DND-41 (cell line): ENCODE measurements at regions not wholly inside any gene's neighbourhood (a gene's known extent, or its start where the extent isn't known, plus 50 kb on each side); places are given as distances from the start of the nearest gene placed in this dataset.
"Not testable (repeated sequence)": the region's sequence is repeated elsewhere in the genome, so short reads cannot be mapped to it uniquely, and the experiment has no call there.

Experiments
- ATAC-seq: fragments of 200-7000 bp; cut with Tn5 transposase; 3 replicates; pipeline ENCODE4 v1.9.1; 2021; ENCODE audit warnings: low read depth; ENCODE audit not compliant: insufficient read depth
- DNase-seq: peaks from one replicate; pipeline ENCODE4 v3.0.0-alpha.2; 2020
- H2AFZ ChIP-seq: 2 replicates; pipeline ENCODE4 v1.6.0; 2012; ENCODE audit warnings: low read depth, low read length
- H3K27ac ChIP-seq: 2 replicates; pipeline ENCODE4 v1.5.1; 2012; ENCODE audit warnings: low read length, inconsistent platforms
- H3K27me3 ChIP-seq: fragments of 200-600 bp; sonication (generic); 2 replicates; pipeline ENCODE4 v1.6.0; 2012; ENCODE audit warnings: low read length, mild to moderate bottlenecking, inconsistent platforms; ENCODE audit not compliant: insufficient read depth, poor library complexity
- H3K36me3 ChIP-seq: 2 replicates; pipeline ENCODE4 v1.5.1; 2012; ENCODE audit warnings: low read length, inconsistent platforms; ENCODE audit not compliant: insufficient read depth
- H3K4me1 ChIP-seq: 2 replicates; pipeline ENCODE4 v1.5.1; 2012; ENCODE audit warnings: mild to moderate bottlenecking, low read length; ENCODE audit not compliant: insufficient read depth
- H3K4me2 ChIP-seq: 2 replicates; pipeline ENCODE4 v1.6.0; 2012; ENCODE audit warnings: mild to moderate bottlenecking, moderate library complexity, low read length, inconsistent platforms; ENCODE audit not compliant: insufficient read depth
- H3K4me3 ChIP-seq, 2 experiments: fragments of 200-600 bp in 1 of 2; shearing (Covaris generic) in 1 of 2; 2 replicates each; pipeline ENCODE4 v1.5.1; 2012 to 2016; ENCODE audit warnings: inconsistent platforms in 2 of 2, low read length in 2 of 2, mild to moderate bottlenecking in 2 of 2, low read depth in 1 of 2, moderate library complexity in 1 of 2
- H3K79me2 ChIP-seq: 2 replicates; pipeline ENCODE4 v1.6.0; 2012; ENCODE audit warnings: low read length, inconsistent platforms; ENCODE audit not compliant: insufficient read depth
- H3K9ac ChIP-seq: 2 replicates; pipeline ENCODE4 v1.6.0; 2012; ENCODE audit warnings: low read depth, mild to moderate bottlenecking, inconsistent platforms, low read length, moderate library complexity
- H3K9me3 ChIP-seq: 2 replicates; pipeline ENCODE4 v1.5.1; 2012; ENCODE audit warnings: low read length, moderate library complexity, mild to moderate bottlenecking, inconsistent platforms; ENCODE audit not compliant: insufficient read depth, severe bottlenecking
- H4K20me1 ChIP-seq: 2 replicates; pipeline ENCODE4 v1.6.0; 2012; ENCODE audit warnings: low read length; ENCODE audit not compliant: insufficient read depth
- EZH2 ChIP-seq: IDR thresholded peaks from 3 replicates; pipeline ENCODE4 v1.6.1; 2012; ENCODE audit warnings: borderline replicate concordance, low read depth, mild to moderate bottlenecking, moderate library complexity, low read length, inconsistent platforms; ENCODE audit not compliant: severe bottlenecking
- TF ChIP-seq, protein P1 (sequence below): IDR thresholded peaks from 2 replicates; pipeline ENCODE4 v1.5.1; 2012; ENCODE audit warnings: borderline replicate concordance, low read length, moderate library complexity, mild to moderate bottlenecking; ENCODE audit not compliant: poor library complexity, severe bottlenecking; ENCODE audit errors: extremely low read depth

GRCh38 chr1:116847190-116847589 lies 62.5 kb upstream of the PTGFRN start:
- no peak overlapping the region for H3K4me2 ChIP-seq
- no peak overlapping the region for H3K9ac ChIP-seq
- ATAC-seq (no peak), DNase-seq (no peak)
- H3K4me3 ChIP-seq, result no peak overlapping the region
- H3K36me3 ChIP-seq, result no peaks in the 10 kb centered on the region
- H3K27ac ChIP-seq, result no peak overlapping the region
- TF ChIP-seq, protein P1, sequence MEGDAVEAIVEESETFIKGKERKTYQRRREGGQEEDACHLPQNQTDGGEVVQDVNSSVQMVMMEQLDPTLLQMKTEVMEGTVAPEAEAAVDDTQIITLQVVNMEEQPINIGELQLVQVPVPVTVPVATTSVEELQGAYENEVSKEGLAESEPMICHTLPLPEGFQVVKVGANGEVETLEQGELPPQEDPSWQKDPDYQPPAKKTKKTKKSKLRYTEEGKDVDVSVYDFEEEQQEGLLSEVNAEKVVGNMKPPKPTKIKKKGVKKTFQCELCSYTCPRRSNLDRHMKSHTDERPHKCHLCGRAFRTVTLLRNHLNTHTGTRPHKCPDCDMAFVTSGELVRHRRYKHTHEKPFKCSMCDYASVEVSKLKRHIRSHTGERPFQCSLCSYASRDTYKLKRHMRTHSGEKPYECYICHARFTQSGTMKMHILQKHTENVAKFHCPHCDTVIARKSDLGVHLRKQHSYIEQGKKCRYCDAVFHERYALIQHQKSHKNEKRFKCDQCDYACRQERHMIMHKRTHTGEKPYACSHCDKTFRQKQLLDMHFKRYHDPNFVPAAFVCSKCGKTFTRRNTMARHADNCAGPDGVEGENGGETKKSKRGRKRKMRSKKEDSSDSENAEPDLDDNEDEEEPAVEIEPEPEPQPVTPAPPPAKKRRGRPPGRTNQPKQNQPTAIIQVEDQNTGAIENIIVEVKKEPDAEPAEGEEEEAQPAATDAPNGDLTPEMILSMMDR, result no peak
- TF ChIP-seq EZH2, result no peak
- H3K79me2 ChIP-seq, result no peaks in the 10 kb centered on the region
- no peaks in the 10 kb centered on the region for H4K20me1 ChIP-seq
- H2AFZ ChIP-seq, result no peak overlapping the region
- H3K4me1 ChIP-seq, result no peaks in the 10 kb centered on the region
- no peaks in the 10 kb centered on the region for H3K27me3 ChIP-seq
- no peaks in the 10 kb centered on the region for H3K9me3 ChIP-seq

- DNase-seq, result no peak
Measured at GRCh38 chr1:116847688-116848531, 61.8 kb upstream of the PTGFRN start.

DNA sequence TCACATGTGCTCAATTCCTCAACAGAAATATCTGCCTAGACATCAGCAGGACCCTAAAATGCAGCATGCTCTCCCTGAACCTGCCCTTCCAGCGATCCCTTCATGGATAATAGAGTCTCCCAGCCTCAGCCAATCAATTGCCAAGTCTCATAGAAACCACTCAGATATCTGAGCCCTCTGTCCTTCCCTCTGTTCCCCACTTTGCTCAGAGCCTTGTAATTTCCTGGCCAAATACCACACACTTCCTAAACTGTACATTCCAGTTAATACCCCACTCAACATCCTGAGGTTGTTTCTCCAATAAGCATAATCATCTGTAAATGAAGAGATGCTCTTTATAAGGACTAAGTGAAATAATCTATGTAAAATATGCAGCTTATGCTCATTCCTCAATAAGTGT lies 59.3 kb upstream of the PTGFRN start:
- H3K36me3 ChIP-seq, result no peaks in the 10 kb centered on the region
- H3K79me2 ChIP-seq, result no peaks in the 10 kb centered on the region
- no peaks in the 10 kb centered on the region for H4K20me1 ChIP-seq
- no peak for DNase-seq
- H3K9me3 ChIP-seq, result no peaks in the 10 kb centered on the region
- TF ChIP-seq, protein P1, result no peak
- no peak for TF ChIP-seq EZH2
- no peak overlapping the region for H3K4me3 ChIP-seq
- H3K9ac ChIP-seq, result no peak overlapping the region
- ATAC-seq, result no peak
- no peak overlapping the region for H3K27ac ChIP-seq
- 0 out of 2 replicates have a peak, but pooled peaks cover 3% of the 10 kb centered on the region for H3K4me1 ChIP-seq
- H3K27me3 ChIP-seq, result no peaks in the 10 kb centered on the region
- H2AFZ ChIP-seq, result no peak overlapping the region
- no peak overlapping the region for H3K4me2 ChIP-seq

More at GRCh38 chr1:116847688-116848531, 61.8 kb upstream of the PTGFRN start:
- no peaks in the 10 kb centered on the region for H3K79me2 ChIP-seq
- TF ChIP-seq, protein P1, result no peak
- TF ChIP-seq EZH2, result no peak
- H3K9me3 ChIP-seq, result no peaks in the 10 kb centered on the region
- ATAC-seq, result peak; percentile 56; the same call in 2 of the 3 replicates
- H3K4me1 ChIP-seq, result no peaks in the 10 kb centered on the region
- no peak overlapping the region for H3K27ac ChIP-seq
- no peak overlapping the region for H3K4me2 ChIP-seq
- H4K20me1 ChIP-seq, result no peaks in the 10 kb centered on the region
- no peak overlapping the region for H3K9ac ChIP-seq
- no peak overlapping the region for H2AFZ ChIP-seq
- H3K27me3 ChIP-seq, result no peaks in the 10 kb centered on the region
- H3K36me3 ChIP-seq, result no peaks in the 10 kb centered on the region
- H3K4me3 ChIP-seq, result no peak overlapping the region

GRCh38 chr1:116851189-116851588 lies 58.5 kb upstream of the PTGFRN start:
- H3K9ac ChIP-seq, DNase-seq, H3K27ac ChIP-seq, H2AFZ ChIP-seq, H3K9me3 ChIP-seq, H3K4me3 ChIP-seq, H3K27me3 ChIP-seq, ATAC-seq, H4K20me1 ChIP-seq, H3K36me3 ChIP-seq, H3K4me1 ChIP-seq, H3K4me2 ChIP-seq, H3K79me2 ChIP-seq: not testable (repeated sequence)
